AG04450 (cell line): ENCODE measurements at regions not wholly inside any gene's neighbourhood (a gene's known extent, or its start where the extent isn't known, plus 50 kb on each side); places are given as distances from the start of the nearest gene placed in this dataset.

Experiments
- CTCF ChIA-PET: fragments of 300-600, 350-600 bp; formaldehyde crosslinking; extraction: SDS; loops from one replicate; lab custom pipeline; 2022; ENCODE audit warnings: antibody characterized with exemption, inconsistent platforms; lab: Charles Lee
- POLR2A ChIA-PET: fragments of 350-600 bp; formaldehyde crosslinking; extraction: SDS; loops from one replicate; lab custom pipeline; 2021; ENCODE audit warnings: antibody characterized with exemption, inconsistent platforms; lab: Yijun Ruan, JAX
- DNase-seq: peaks from one replicate; pipeline ENCODE4 v3.0.0-alpha.2; 2011; ENCODE audit warnings: low read depth, low spot score
- H3K27ac ChIP-seq: one replicate; pipeline ENCODE4 v1.5.1; 2012; ENCODE audit warnings: low read depth, low read length, control low read depth
- H3K27me3 ChIP-seq: one replicate; pipeline ENCODE4 v1.6.0; 2012; ENCODE audit warnings: low read length; ENCODE audit not compliant: control insufficient read depth, insufficient read depth
- H3K4me3 ChIP-seq: 2 replicates; pipeline ENCODE4 v1.5.1; 2011; ENCODE audit warnings: mild to moderate bottlenecking, low read depth, low read length, control low read depth
- H3K9me3 ChIP-seq: 2 replicates; pipeline ENCODE4 v1.5.1; 2012; ENCODE audit warnings: low read length; ENCODE audit not compliant: control insufficient read depth, insufficient read depth
- CTCF ChIP-seq: IDR thresholded peaks from 2 replicates; pipeline ENCODE4 v1.5.1; 2011; ENCODE audit warnings: low read depth, low read length, control low read depth, inconsistent platforms

GRCh38 chr15:47516972-47517371 lies 200.3 kb upstream of the SEMA6D start:
- H3K27me3 ChIP-seq: no peaks in the 10 kb centered on the region
- ChIA-PET POLR2A (no interaction called here), CTCF (interaction anchor here (0.6 to 1.5 kb wide), 2 partner anchors 195 to 321 kb away, joined by 3 to 7 read pairs; no protein-coding TSS in a partner anchor)
- DNase-seq: no peak
- H3K27ac ChIP-seq: no peak overlapping the region
- H3K9me3 ChIP-seq: no peaks in the 10 kb centered on the region
- H3K4me3 ChIP-seq: no peak overlapping the region
- TF ChIP-seq CTCF: no peak

- Histone ChIP-seq H3K4me3 (no peak overlapping the region), H3K27ac (no peak overlapping the region), H3K27me3 (no peaks in the 10 kb centered on the region), H3K9me3 (no peaks in the 10 kb centered on the region)
- no peak for TF ChIP-seq CTCF
- ChIA-PET CTCF (no interaction called here), POLR2A (interaction anchor here (0.6 kb wide), 1 partner anchor 239 kb away, joined by 4 read pairs; no protein-coding TSS in a partner anchor)
- DNase-seq: no peak
Measured at GRCh38 chr15:47517737-47518136, 199.6 kb upstream of the SEMA6D start.

GRCh38 chr15:47523681-47524475 lies 193.4 kb upstream of the SEMA6D start:
- ChIA-PET CTCF (no interaction called here), POLR2A (no interaction called here)
- Histone ChIP-seq H3K27ac (no peak overlapping the region), H3K27me3 (no peaks in the 10 kb centered on the region), H3K4me3 (no peak overlapping the region), H3K9me3 (no peaks in the 10 kb centered on the region)
- TF ChIP-seq CTCF: no peak
- no peak for DNase-seq

- CTCF ChIA-PET: interaction anchor here (1.2 kb wide), 1 partner anchor 12 kb away, joined by 6 read pairs; no protein-coding TSS in a partner anchor
Measured at GRCh38 chr15:47529241-47529640, 188.1 kb upstream of the SEMA6D start.

More at GRCh38 chr15:47529241-47529640, 188.1 kb upstream of the SEMA6D start:
- Histone ChIP-seq H3K27me3 (no peaks in the 10 kb centered on the region), H3K9me3 (no peaks in the 10 kb centered on the region), H3K4me3 (no peak overlapping the region), H3K27ac (no peak overlapping the region)
- no peak for TF ChIP-seq CTCF
- POLR2A ChIA-PET: no interaction called here
- DNase-seq: no peak
